ENCODE measurements at regions not wholly inside any gene's neighbourhood (a gene's known extent, or its start where the extent isn't known, plus 50 kb on each side); places are given as distances from the start of the nearest gene placed in this dataset. TPM values are rescaled to one million over a fixed set of nuclear protein-coding genes. Genes with fewer than 3 reads are reported as not detected.

Small RNA genes in the stretch of these regions (small RNA-seq; reads per million reads assigned to genes)
- gene RNU4-77P (ENCODE audit: low read depth): not detected

All from mesenchymal stem cell (in vitro differentiated cells and primary cell).